Muscle layer of colon (tissue), 2 donors: ENCODE measurements at regions not wholly inside any gene's neighbourhood (a gene's known extent, or its start where the extent isn't known, plus 50 kb on each side); places are given as distances from the start of the nearest gene placed in this dataset.

Experiments used
- H3K27ac ChIP-seq: one replicate; pipeline ENCODE4 v1.7.0; 2013; ENCODE audit warnings: low read depth, mild to moderate bottlenecking, low read length, moderate library complexity
- H3K27me3 ChIP-seq, 2 donors: one replicate each; pipeline ENCODE4 v1.7.0; 2013; ENCODE audit warnings: low read length in 2 of 2, mild to moderate bottlenecking in 2 of 2; ENCODE audit not compliant: insufficient read depth in 2 of 2, control insufficient read depth in 1 of 2
- H3K36me3 ChIP-seq: one replicate; pipeline ENCODE4 v1.7.0; 2013; ENCODE audit warnings: mild to moderate bottlenecking, low read length; ENCODE audit not compliant: insufficient read depth
- H3K4me1 ChIP-seq: one replicate; pipeline ENCODE4 v1.7.0; 2013; ENCODE audit warnings: mild to moderate bottlenecking, low read length; ENCODE audit not compliant: insufficient read depth
- H3K4me3 ChIP-seq, 2 donors: one replicate each; pipeline ENCODE4 v1.7.0; 2013; ENCODE audit warnings: low read length in 2 of 2, low read depth in 1 of 2, mild to moderate bottlenecking in 1 of 2, moderate library complexity in 1 of 2
- H3K9ac ChIP-seq: one replicate; pipeline ENCODE4 v1.7.0; 2013; ENCODE audit warnings: low read length
- H3K9me3 ChIP-seq: one replicate; pipeline ENCODE4 v1.7.0; 2013; ENCODE audit warnings: mild to moderate bottlenecking, low read length
- donor health status: abdominal sarcoma.
- donor health status: Adenocarcinoma of cecum.

GRCh38 chr20:57848282-57848681, 138.5 kb upstream of the PMEPA1 start:
- Histone ChIP-seq H3K9ac (no peak overlapping the region), H3K9me3 (no peaks in the 10 kb centered on the region), H3K27me3 (no peaks in the 10 kb centered on the region), H3K27ac (no peak overlapping the region), H3K4me3 (no peak overlapping the region), H3K4me1 (no peaks in the 10 kb centered on the region), H3K36me3 (no peaks in the 10 kb centered on the region)

- no peaks in the 10 kb centered on the region for H3K27me3 ChIP-seq
- H3K9me3 ChIP-seq: no peaks in the 10 kb centered on the region
- no peaks in the 10 kb centered on the region for H3K4me1 ChIP-seq
- H3K9ac ChIP-seq: no peak overlapping the region
- no peak overlapping the region for H3K4me3 ChIP-seq
- H3K27ac ChIP-seq: no peak overlapping the region
- H3K36me3 ChIP-seq: no peaks in the 10 kb centered on the region
Observed at GRCh38 chr20:57847104-57847503, 137.3 kb upstream of the PMEPA1 start.

- no peaks in the 10 kb centered on the region for H3K27me3 ChIP-seq
- no peaks in the 10 kb centered on the region for H3K36me3 ChIP-seq
Observed at GRCh38 chr20:57844626-57845596, 135.1 kb upstream of the PMEPA1 start.

GRCh38 chr20:57843941-57844625, 134.3 kb upstream of the PMEPA1 start:
- Histone ChIP-seq H3K27me3 (no peaks in the 10 kb centered on the region), H3K36me3 (no peaks in the 10 kb centered on the region)

More at GRCh38 chr20:57844626-57845596, 135.1 kb upstream of the PMEPA1 start:
- H3K27ac ChIP-seq: no peak overlapping the region
- H3K9me3 ChIP-seq: no peaks in the 10 kb centered on the region
- no peaks in the 10 kb centered on the region for H3K4me1 ChIP-seq
- no peak overlapping the region for H3K9ac ChIP-seq
- H3K4me3 ChIP-seq: no peak overlapping the region

DNA sequence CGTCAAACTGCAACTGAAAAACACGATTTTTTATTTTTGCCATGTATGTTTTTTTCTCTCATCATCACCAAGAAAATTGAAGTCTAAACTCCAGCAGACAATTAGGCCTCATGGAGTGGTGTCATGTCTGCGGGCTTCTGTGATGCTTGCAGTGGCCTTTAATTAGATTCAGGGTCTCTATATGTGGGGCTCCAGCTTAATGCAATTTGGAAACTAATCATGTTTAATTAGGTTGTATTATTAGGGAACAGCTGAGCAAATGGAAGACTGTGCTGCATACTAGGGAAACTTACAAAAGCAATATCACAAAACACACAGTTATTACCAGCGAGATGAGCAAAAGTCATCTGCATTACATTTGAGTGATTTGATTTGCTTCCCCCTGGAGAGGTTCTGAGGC, 132.9 kb upstream of the PMEPA1 start:
- Histone ChIP-seq H3K27ac (no peak overlapping the region), H3K36me3 (no peaks in the 10 kb centered on the region), H3K9me3 (no peaks in the 10 kb centered on the region), H3K4me3 (no peak overlapping the region), H3K4me1 (peaks cover 14% of the 10 kb centered on the region), H3K9ac (no peak overlapping the region), H3K27me3 (no peaks in the 10 kb centered on the region)

More at GRCh38 chr20:57843941-57844625, 134.3 kb upstream of the PMEPA1 start:
- Histone ChIP-seq H3K4me3 (no peak overlapping the region), H3K4me1 (peaks cover 2% of the 10 kb centered on the region), H3K9me3 (no peaks in the 10 kb centered on the region), H3K9ac (no peak overlapping the region), H3K27ac (no peak overlapping the region)

DNA sequence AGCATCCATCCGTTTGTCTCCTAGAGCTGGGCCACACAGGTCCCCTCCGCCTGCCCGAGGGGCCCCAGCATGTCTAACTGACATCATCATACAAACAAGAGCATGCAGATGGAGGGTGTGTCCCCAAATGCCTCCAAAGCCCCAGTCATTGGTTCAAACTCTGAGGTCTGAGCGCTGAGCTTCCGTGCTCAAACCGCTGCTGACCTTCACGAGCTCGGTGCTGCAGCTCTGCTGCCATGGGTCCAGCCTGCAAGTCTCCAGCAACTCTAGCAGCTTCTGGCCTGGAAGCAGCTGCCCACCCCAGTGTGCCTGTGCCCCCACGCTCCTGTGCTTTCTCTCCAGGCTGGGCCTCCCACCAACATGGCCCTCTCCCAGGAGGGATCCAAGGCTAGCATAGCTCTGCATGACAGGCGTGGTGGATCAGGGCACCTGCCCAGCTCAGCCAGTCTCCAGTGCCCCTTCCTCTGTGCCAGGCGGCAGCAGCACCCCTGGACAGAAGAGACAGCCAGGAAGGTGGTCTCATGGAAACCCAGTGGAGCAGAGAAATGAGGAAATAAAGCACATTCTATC, 131.6 kb upstream of the PMEPA1 start:
- no peak overlapping the region for H3K4me3 ChIP-seq
- H3K36me3 ChIP-seq: no peaks in the 10 kb centered on the region
- H3K4me1 ChIP-seq: peaks cover 14% of the 10 kb centered on the region
- H3K27ac ChIP-seq: no peak overlapping the region
- H3K27me3 ChIP-seq: no peaks in the 10 kb centered on the region
- no peak overlapping the region for H3K9ac ChIP-seq
- H3K9me3 ChIP-seq: no peaks in the 10 kb centered on the region

GRCh38 chr20:57840504-57841296, 130.9 kb upstream of the PMEPA1 start:
- Histone ChIP-seq H3K27me3 (no peaks in the 10 kb centered on the region), H3K4me3 (no peak overlapping the region), H3K9ac (no peak overlapping the region), H3K27ac (no peak overlapping the region), H3K36me3 (no peaks in the 10 kb centered on the region), H3K4me1 (peaks cover 14% of the 10 kb centered on the region), H3K9me3 (no peaks in the 10 kb centered on the region)

- no peaks in the 10 kb centered on the region for H3K36me3 ChIP-seq
- H3K27ac ChIP-seq: no peak overlapping the region
- no peaks in the 10 kb centered on the region for H3K27me3 ChIP-seq
- H3K4me3 ChIP-seq: no peak overlapping the region
- H3K9me3 ChIP-seq: no peaks in the 10 kb centered on the region
- H3K4me1 ChIP-seq: peaks cover 14% of the 10 kb centered on the region
- H3K9ac ChIP-seq: no peak overlapping the region
Observed at GRCh38 chr20:57840066-57840465, 130.3 kb upstream of the PMEPA1 start.

GRCh38 chr20:57838670-57839151, 128.9 kb upstream of the PMEPA1 start:
- Histone ChIP-seq H3K9ac (no peak overlapping the region), H3K36me3 (no peaks in the 10 kb centered on the region), H3K4me1 (peaks cover 14% of the 10 kb centered on the region), H3K27ac (no peak overlapping the region), H3K4me3 (no peak overlapping the region), H3K9me3 (no peaks in the 10 kb centered on the region), H3K27me3 (no peaks in the 10 kb centered on the region)

DNA sequence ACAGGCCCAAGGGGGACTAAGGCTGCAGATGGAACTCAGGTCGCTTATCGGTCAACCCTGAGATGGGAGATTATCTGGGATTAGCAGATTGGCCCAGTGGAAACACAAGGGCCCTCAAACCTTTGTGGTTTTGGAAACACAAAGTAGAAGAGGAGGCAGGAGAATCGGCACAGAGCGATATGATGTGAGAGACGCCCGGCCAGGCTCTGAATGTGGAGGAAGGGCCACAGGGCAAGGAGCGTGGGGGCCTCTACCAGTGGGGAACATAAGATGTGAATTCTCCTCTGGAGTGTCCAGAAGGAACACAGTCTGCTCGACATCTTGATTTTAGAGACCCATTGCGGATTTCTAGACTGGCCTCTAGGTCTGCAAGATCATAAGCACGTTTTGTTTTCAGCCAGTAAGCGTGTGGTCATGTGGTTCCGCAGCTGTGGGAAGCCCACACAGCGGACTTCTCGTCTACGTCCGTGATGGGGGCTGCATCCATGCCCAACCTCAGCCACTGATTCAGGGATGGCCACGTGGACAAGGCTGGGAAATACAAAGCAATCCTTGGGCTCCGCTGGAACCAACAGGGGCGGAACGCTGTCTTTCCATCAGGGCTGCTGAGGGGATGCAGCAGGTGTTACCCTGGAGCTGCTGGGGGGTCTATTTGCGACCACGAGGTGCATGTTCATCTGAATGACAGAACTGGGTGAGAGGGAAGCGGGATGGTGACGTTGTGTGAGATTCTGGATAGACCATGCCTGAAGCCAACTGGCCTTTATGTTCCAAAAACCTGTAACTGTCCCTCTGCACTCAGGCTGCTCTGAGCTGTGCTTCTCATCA, 127.6 kb upstream of the PMEPA1 start:
- Histone ChIP-seq H3K9ac (no peak overlapping the region), H3K27ac (no peak overlapping the region), H3K9me3 (no peaks in the 10 kb centered on the region), H3K4me1 (peaks cover 14% of the 10 kb centered on the region), H3K36me3 (no peaks in the 10 kb centered on the region), H3K4me3 (no peak overlapping the region), H3K27me3 (no peaks in the 10 kb centered on the region)
